Neural cell (in vitro differentiated cells): ENCODE measurements at regions not wholly inside any gene's neighbourhood (a gene's known extent, or its start where the extent isn't known, plus 50 kb on each side); places are given as distances from the start of the nearest gene placed in this dataset.

Experiments
- H2AFZ ChIP-seq: fragments of 200-600, 300-800 bp; sonication (generic), shearing (Covaris generic); 2 replicates; pipeline ENCODE4 v1.6.0; 2014; ENCODE audit warnings: low read depth, mild to moderate bottlenecking, antibody characterized with exemption, low read length, moderate library complexity
- H3F3A ChIP-seq: fragments of 200-600 bp; shearing (Covaris generic); 2 replicates; pipeline ENCODE4 v1.6.1; 2016; ENCODE audit warnings: mild to moderate bottlenecking, moderate library complexity, mixed read lengths, antibody characterized with exemption, low read length; ENCODE audit not compliant: insufficient read depth, poor library complexity, severe bottlenecking
- H3K27ac ChIP-seq: fragments of 200-600, 300-800 bp; sonication (generic), shearing (Covaris generic); 2 replicates; pipeline ENCODE4 v1.5.1; 2014; ENCODE audit warnings: mild to moderate bottlenecking, low read length, moderate library complexity
- H3K27me3 ChIP-seq: fragments of 300-800, 200-600 bp; sonication (generic), shearing (Covaris generic); 2 replicates; pipeline ENCODE4 v1.6.0; 2014; ENCODE audit warnings: mild to moderate bottlenecking, low read depth, low read length, moderate library complexity; ENCODE audit not compliant: insufficient read depth
- H3K36me3 ChIP-seq: fragments of 300-800, 200-600 bp; sonication (generic), shearing (Covaris generic); 2 replicates; pipeline ENCODE4 v1.5.1; 2014; ENCODE audit warnings: mild to moderate bottlenecking, antibody characterized with exemption, low read length, moderate library complexity; ENCODE audit not compliant: insufficient read depth
- H3K4me2 ChIP-seq: fragments of 300-800, 200-600 bp; sonication (generic), shearing (Covaris generic); 2 replicates; pipeline ENCODE4 v1.6.0; 2014; ENCODE audit warnings: mild to moderate bottlenecking, low read length
- H3K4me3 ChIP-seq: fragments of 300-800, 200-600 bp; sonication (generic), shearing (Covaris generic); 2 replicates; pipeline ENCODE4 v1.5.1; 2014; ENCODE audit warnings: mild to moderate bottlenecking, low read length, moderate library complexity
- H3K79me2 ChIP-seq: fragments of 200-600 bp; shearing (Covaris generic); replicated peaks from 2 replicates; pipeline ENCODE4 v1.6.0; 2014; ENCODE audit warnings: mild to moderate bottlenecking, low read length, moderate library complexity; ENCODE audit not compliant: insufficient read depth
- H3K9ac ChIP-seq: fragments of 300-800, 200-600 bp; sonication (generic), shearing (Covaris generic); 2 replicates; pipeline ENCODE4 v1.6.1; 2016; ENCODE audit warnings: mild to moderate bottlenecking, low read length, mixed read lengths
- H3K9me2 ChIP-seq: fragments of 200-600 bp; shearing (Covaris generic); 2 replicates; pipeline ENCODE4 v1.6.1; 2016; ENCODE audit warnings: mild to moderate bottlenecking, low read length, mixed read lengths; ENCODE audit not compliant: insufficient read depth
- H3K9me3 ChIP-seq: fragments of 200-600, 300-800 bp; sonication (generic), shearing (Covaris generic); 2 replicates; pipeline ENCODE4 v1.6.1; 2016; ENCODE audit warnings: mild to moderate bottlenecking, mixed run types, low read length, moderate library complexity, mixed read lengths
- H4K20me1 ChIP-seq: fragments of 200-600 bp; shearing (Covaris generic); 2 replicates; pipeline ENCODE4 v1.6.1; 2016; ENCODE audit warnings: mild to moderate bottlenecking, mixed run types; ENCODE audit not compliant: insufficient read depth
- CTCF ChIP-seq: fragments of 450-650 bp; IDR thresholded peaks from 2 replicates; pipeline ENCODE4 v1.5.1; 2014; ENCODE audit warnings: antibody characterized with exemption, mild to moderate bottlenecking, moderate library complexity; ENCODE audit not compliant: poor library complexity, severe bottlenecking
- EP300 ChIP-seq: fragments of 450-650 bp; conservative IDR thresholded peaks from 2 replicates; pipeline ENCODE4 v1.6.1; 2014; ENCODE audit warnings: antibody characterized with exemption, mild to moderate bottlenecking, moderate library complexity; ENCODE audit not compliant: poor library complexity, severe bottlenecking
- EZH2 ChIP-seq: fragments of 200-600, 300-800 bp; shearing (Covaris generic), sonication (generic); IDR thresholded peaks from 2 replicates; pipeline ENCODE4 v1.6.1; 2014; ENCODE audit warnings: antibody characterized with exemption, low read length, borderline replicate concordance, mild to moderate bottlenecking; ENCODE audit not compliant: insufficient read depth, poor library complexity, severe bottlenecking
- MXI1 ChIP-seq: fragments of 450-650 bp; conservative IDR thresholded peaks from 2 replicates; pipeline ENCODE4 v1.6.1; 2014; ENCODE audit warnings: antibody characterized with exemption, mild to moderate bottlenecking; ENCODE audit not compliant: poor library complexity, severe bottlenecking
- POLR2AphosphoS5 ChIP-seq: IDR thresholded peaks from 2 replicates; pipeline ENCODE4 v1.6.1; 2012
- RAD21 ChIP-seq: fragments of 450-650 bp; conservative IDR thresholded peaks from 2 replicates; pipeline ENCODE4 v1.6.1; 2014; ENCODE audit warnings: antibody characterized with exemption, mild to moderate bottlenecking, moderate library complexity
- REST ChIP-seq: IDR thresholded peaks from 2 replicates; pipeline ENCODE4 v1.6.1; 2012; ENCODE audit warnings: borderline replicate concordance
- SMC3 ChIP-seq: fragments of 450-650 bp; conservative IDR thresholded peaks from 2 replicates; pipeline ENCODE4 v1.6.1; 2014; ENCODE audit warnings: antibody characterized with exemption, mild to moderate bottlenecking, moderate library complexity; ENCODE audit not compliant: poor library complexity
- TAF1 ChIP-seq: IDR thresholded peaks from 2 replicates; pipeline ENCODE4 v1.6.1; 2012; ENCODE audit warnings: low read depth

- Histone ChIP-seq H3K27ac (no peak overlapping the region), H2AFZ (no peak overlapping the region), H3F3A (no peaks in the 10 kb centered on the region), H3K79me2 (no peaks in the 10 kb centered on the region), H3K9ac (no peak overlapping the region), H3K4me2 (no peak overlapping the region), H4K20me1 (no peaks in the 10 kb centered on the region), H3K4me3 (no peak overlapping the region), H3K9me2 (no peaks in the 10 kb centered on the region), H3K9me3 (no peaks in the 10 kb centered on the region), H3K36me3 (no peaks in the 10 kb centered on the region), H3K27me3 (no peaks in the 10 kb centered on the region)
- TF ChIP-seq REST (no peak), MXI1 (no peak), POLR2AphosphoS5 (no peak), RAD21 (no peak), CTCF (no peak), EP300 (no peak), TAF1 (no peak), SMC3 (no peak), EZH2 (no peak)
These were observed 76.2 kb upstream of the SLC25A13 start for GRCh38 chr7:96397936-96398598.

- Histone ChIP-seq H3K9me3 (no peaks in the 10 kb centered on the region), H4K20me1 (no peaks in the 10 kb centered on the region), H3K9me2 (no peaks in the 10 kb centered on the region), H3K4me3 (no peak overlapping the region), H3K9ac (no peak overlapping the region), H3K27ac (no peak overlapping the region), H2AFZ (no peak overlapping the region), H3K4me2 (no peak overlapping the region), H3K27me3 (no peaks in the 10 kb centered on the region), H3F3A (no peaks in the 10 kb centered on the region), H3K36me3 (no peaks in the 10 kb centered on the region), H3K79me2 (no peaks in the 10 kb centered on the region)
- TF ChIP-seq EP300 (no peak), RAD21 (no peak), REST (no peak), SMC3 (no peak), EZH2 (no peak), TAF1 (no peak), POLR2AphosphoS5 (no peak), MXI1 (no peak), CTCF (no peak)
These were observed 66.9 kb upstream of the SLC25A13 start for GRCh38 chr7:96388620-96389383.
